Heart right ventricle (tissue), 16 donors: ENCODE measurements at regions not wholly inside any gene's neighbourhood (a gene's known extent, or its start where the extent isn't known, plus 50 kb on each side); places are given as distances from the start of the nearest gene placed in this dataset.

Source experiments
- ATAC-seq, 8 donors: fragments of 200-7000 bp; cut with Tn5 transposase; one replicate each; pipeline ENCODE4 v1.9.1; 2020; ENCODE audit warnings: mild to moderate bottlenecking in 8 of 8, moderate library complexity in 8 of 8, moderate number of reproducible peaks in 1 of 8
- DNase-seq, 2 donors: peaks; one replicate each; pipeline ENCODE4 v3.0.0-alpha.2; 2020
- H3K27ac ChIP-seq, 10 donors: fragments of 200-600 bp; sonication (generic) in 2 of 10; one replicate each; pipeline versions ENCODE4 v1.5.0 to v1.8.0; 2020 to 2022; ENCODE audit warnings: mild to moderate bottlenecking in 3 of 10
- H3K27me3 ChIP-seq, 7 donors: fragments of 200-600 bp; one replicate each; pipeline ENCODE4 v1.8.0; 2021 to 2022; ENCODE audit warnings: mild to moderate bottlenecking in 2 of 7
- H3K36me3 ChIP-seq, 9 donors: fragments of 200-600 bp; sonication (generic) in 1 of 9; one replicate each; pipeline versions ENCODE4 v1.5.0 to v1.8.0; 2020 to 2022; ENCODE audit warnings: mild to moderate bottlenecking in 2 of 9
- H3K4me1 ChIP-seq, 9 donors: fragments of 200-600 bp; sonication (generic) in 1 of 9; one replicate each; pipeline versions ENCODE4 v1.5.0 to v1.8.0; 2020 to 2022; ENCODE audit warnings: mild to moderate bottlenecking in 4 of 9
- H3K4me3 ChIP-seq, 10 donors: fragments of 200-600 bp; sonication (generic) in 2 of 10; one replicate each; pipeline versions ENCODE4 v1.5.0 to v1.8.0; 2020 to 2022; ENCODE audit warnings: mild to moderate bottlenecking in 7 of 10, moderate library complexity in 2 of 10
- H3K9me3 ChIP-seq, 11 donors: fragments of 200-600 bp in 10 of 11; sonication (generic) in 2 of 11; one replicate each; pipeline versions ENCODE4 v1.5.0 to v1.8.0; 2013 to 2022; ENCODE audit warnings: mild to moderate bottlenecking in 2 of 11, control low read depth in 1 of 11, moderate library complexity in 1 of 11
- WGBS, 2 donors: extraction: QIAGEN DNeasy Blood & Tissue Kit; methylation state at CpG; one replicate each; pipeline ENCODE4 v1.1.7; 2013; ENCODE audit warnings: inconsistent platforms in 1 of 2; 5-methylcytosine and 5-hydroxymethylcytosine counted together
- intact Hi-C, 10 donors: fragments of 100-400 bp; cut with DNase I; formaldehyde crosslinking; loops; one replicate each; pipeline versions ENCODE4 v1.11.1 to v1.14.2; 2022
- TF ChIP-seq, protein P1 (sequence below), 9 donors: fragments of 200-600 bp; sonication (generic) in 2 of 9; IDR thresholded peaks; one replicate each; pipeline versions ENCODE4 v1.5.0 to v1.8.0; 2021 to 2022; ENCODE audit warnings: antibody characterized with exemption in 9 of 9, mild to moderate bottlenecking in 5 of 9, moderate library complexity in 1 of 9
- donor health status: Arrhythmogenic right ventricular cardiomyopathy.
- donor health status: ischemic (EF 13 %, LVEDD 7.1; RV severe dilation, severe dysfunction).
- donor health status: healthy with polysubstance abuse.
- donor health status: DM: no; HTN: yes; CAD: no.
- donor health status: DM: no; HTN: no; CAD: no.
- donor health status: ischemic (EF 25% LVEDD 6.9; RV normal size, moderate dysfunction).
- donor health status: ischemic (EF 25% LVEDD 5.7; RV mildly dilated, moderate dysfunction).
- donor health status: healthy.
- donor health status: DM: yes; HTN: yes; CAD: no.
- donor health status: Ischemic cardiomyopathy.
- donor health status: ischemic (EF 35%, LVEDD 5.7; RV mildly dilated, moderate dysfunction).
- donor health status: nonischemic (EF 11% LVEDD 7.7; RV severe dilation, severe dysfunction).
- donor health status: DM: yes; HTN: yes; CAD: no.
- donor health status: PGD.
- donor health status: ischemic (EF 29% LVEDD 5.4; RV normal size, mild dysfunction).
- donor health status: nonischemic (EF 23%, LVEDD 6.1; RV moderate dilation, normal function).

DNA sequence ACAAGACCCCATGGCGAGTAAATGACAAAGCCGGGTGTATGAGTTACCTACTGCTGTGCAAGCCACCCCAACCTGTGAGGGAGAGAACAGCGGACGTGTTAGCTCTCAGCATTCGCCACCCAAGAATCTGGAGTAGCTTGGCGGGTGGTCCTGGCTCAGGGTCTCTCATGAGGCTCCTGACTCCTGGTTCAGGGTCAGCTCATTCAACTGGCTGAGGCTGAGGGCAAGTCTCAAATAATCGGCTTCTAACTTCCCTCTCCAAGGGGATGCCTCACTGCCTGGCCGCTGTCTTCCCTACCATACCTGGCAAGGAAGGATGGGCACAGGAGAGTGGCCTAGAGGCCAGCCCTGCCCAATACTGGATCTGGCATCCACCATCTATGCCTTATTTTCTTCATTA lies 94.2 kb downstream of the HTR5A start:
- 85 to 88% methylated on average over 8 of the region's 8 CpGs for WGBS, 2 donors
- H3K36me3 ChIP-seq = no peaks in the 10 kb centered on the region
- H3K27ac ChIP-seq = no peak overlapping the region
- DNase-seq (no peak), ATAC-seq (no peak)
- H3K27me3 ChIP-seq = peaks cover 0 to 33% (median 0%) of the 10 kb centered on the region in 7 donors
- intact Hi-C loops = no loop called here
- H3K4me3 ChIP-seq = no peak overlapping the region
- no peaks in the 10 kb centered on the region for H3K4me1 ChIP-seq
- H3K9me3 ChIP-seq = no peaks in the 10 kb centered on the region
- TF ChIP-seq, protein P1, sequence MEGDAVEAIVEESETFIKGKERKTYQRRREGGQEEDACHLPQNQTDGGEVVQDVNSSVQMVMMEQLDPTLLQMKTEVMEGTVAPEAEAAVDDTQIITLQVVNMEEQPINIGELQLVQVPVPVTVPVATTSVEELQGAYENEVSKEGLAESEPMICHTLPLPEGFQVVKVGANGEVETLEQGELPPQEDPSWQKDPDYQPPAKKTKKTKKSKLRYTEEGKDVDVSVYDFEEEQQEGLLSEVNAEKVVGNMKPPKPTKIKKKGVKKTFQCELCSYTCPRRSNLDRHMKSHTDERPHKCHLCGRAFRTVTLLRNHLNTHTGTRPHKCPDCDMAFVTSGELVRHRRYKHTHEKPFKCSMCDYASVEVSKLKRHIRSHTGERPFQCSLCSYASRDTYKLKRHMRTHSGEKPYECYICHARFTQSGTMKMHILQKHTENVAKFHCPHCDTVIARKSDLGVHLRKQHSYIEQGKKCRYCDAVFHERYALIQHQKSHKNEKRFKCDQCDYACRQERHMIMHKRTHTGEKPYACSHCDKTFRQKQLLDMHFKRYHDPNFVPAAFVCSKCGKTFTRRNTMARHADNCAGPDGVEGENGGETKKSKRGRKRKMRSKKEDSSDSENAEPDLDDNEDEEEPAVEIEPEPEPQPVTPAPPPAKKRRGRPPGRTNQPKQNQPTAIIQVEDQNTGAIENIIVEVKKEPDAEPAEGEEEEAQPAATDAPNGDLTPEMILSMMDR (IDR thresholded peaks at IDR 0.05) = no peak

DNA sequence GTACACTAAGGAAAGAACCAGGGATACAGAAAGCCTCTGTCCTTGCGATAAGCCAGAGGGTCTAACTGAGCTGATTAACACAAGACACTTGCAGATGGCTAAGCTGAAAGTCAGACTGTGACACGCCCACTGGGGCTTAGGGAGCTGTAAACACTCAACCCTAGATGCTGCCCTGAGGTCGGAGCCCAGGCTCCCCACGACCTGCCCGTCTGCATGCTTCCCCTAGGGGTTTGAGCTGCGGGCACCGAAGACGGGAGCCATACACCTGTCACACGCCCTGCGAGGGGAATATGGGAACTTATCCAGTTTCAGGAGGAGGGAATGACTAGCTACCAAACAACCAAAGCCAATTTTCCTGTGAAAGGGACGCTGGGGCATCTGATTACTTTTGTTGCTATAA lies 96.0 kb downstream of the HTR5A start:
- intact Hi-C loops = no loop called here
- DNase-seq = no peak
- TF ChIP-seq, protein P1 (IDR thresholded peaks at IDR 0.05) = no peak
- no peaks in the 10 kb centered on the region for H3K9me3 ChIP-seq
- no peak overlapping the region for H3K4me3 ChIP-seq
- 77 to 80% methylated on average over 11 of the region's 11 CpGs for WGBS, 2 donors
- H3K27me3 ChIP-seq = peaks cover 0 to 44% (median 7%) of the 10 kb centered on the region in 7 donors
- H3K36me3 ChIP-seq = no peaks in the 10 kb centered on the region
- no peaks in the 10 kb centered on the region for H3K4me1 ChIP-seq
- no peak for ATAC-seq
- no peak overlapping the region for H3K27ac ChIP-seq

DNA sequence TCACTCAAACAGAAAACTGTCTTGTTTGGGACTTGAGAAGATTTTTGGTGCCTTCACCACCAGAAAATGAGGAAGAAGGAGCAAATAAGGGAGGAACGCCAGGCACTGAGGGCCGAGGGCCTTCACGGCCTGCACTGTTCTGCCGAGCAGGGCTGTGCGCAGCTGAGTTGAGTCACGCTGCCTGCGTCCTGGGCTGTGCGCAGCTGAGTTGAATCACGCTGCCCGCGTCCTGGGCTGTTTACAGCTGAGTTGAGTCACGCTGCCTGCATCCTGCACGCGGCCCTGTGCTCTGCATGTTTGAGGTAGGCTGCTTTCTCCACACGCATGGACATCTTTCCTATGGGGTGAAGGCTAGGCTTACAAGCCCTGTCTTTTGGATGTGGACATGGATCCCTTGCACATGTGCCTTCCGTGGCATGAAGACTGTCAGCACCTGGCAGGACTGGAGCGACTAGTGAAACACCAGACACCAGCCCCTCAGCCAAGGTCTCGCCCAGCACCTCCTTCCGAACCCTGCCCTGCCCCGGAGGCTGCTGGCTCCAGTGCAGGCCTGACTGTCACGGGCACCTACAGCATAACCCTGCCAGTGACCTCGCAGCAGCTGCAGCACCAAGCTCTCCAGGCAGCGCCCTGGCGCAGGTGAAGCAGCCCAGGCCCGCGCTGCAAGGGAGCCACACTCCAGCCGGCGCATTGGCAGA lies 96.7 kb downstream of the HTR5A start:
- Histone ChIP-seq H3K9me3 (no peaks in the 10 kb centered on the region), H3K4me1 (no peaks in the 10 kb centered on the region), H3K27me3 (peaks cover 0 to 40% (median 7%) of the 10 kb centered on the region in 7 donors), H3K4me3 (no peak overlapping the region), H3K27ac (no peak overlapping the region), H3K36me3 (no peaks in the 10 kb centered on the region)
- 78 to 88% methylated on average over 28 of the region's 28 CpGs for WGBS, 2 donors
- TF ChIP-seq, protein P1 (IDR thresholded peaks at IDR 0.05) = no peak
- ATAC-seq (peak in 5 of 8 donors; percentile 17 to 87 (median 62)), DNase-seq (no peak)
- intact Hi-C loops = no loop called here

DNA sequence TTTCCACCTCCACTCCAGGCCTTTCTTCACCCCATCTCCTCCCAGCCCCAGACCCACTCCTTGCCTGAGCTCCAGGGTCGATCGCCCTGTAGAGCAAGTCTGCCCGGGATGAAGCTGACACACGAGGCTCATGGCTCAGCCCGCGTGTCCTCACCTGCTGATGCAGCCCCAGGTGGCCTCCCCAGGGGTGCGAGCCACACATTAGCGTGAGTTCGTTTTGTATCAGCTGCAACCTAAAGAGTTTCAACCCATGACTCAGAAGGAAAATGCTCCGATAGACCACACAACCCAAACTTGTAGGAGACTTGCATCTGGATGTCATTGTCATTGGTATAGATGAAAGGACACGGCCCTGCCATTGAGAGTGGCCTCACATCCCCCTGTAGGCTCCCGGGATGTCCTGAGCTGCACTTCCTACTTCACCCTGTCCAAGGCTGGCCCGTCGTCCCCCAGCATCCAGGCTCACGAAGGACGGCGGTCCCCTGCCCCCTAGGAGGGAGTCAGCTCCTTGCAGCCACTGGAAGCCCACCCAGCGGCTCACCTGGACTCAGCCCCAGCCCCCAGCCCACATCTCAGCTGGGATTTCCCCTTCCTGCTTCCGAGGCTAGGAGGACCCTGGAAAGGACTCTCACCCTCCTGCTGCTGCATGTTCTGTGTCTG lies 97.7 kb downstream of the HTR5A start:
- Histone ChIP-seq H3K4me3 (no peak overlapping the region), H3K36me3 (no peaks in the 10 kb centered on the region), H3K27me3 (peaks cover 0 to 41% (median 7%) of the 10 kb centered on the region in 7 donors), H3K27ac (no peak overlapping the region), H3K9me3 (no peaks in the 10 kb centered on the region), H3K4me1 (no peaks in the 10 kb centered on the region)
- TF ChIP-seq, protein P1 (IDR thresholded peaks at IDR 0.05) = no peak
- intact Hi-C loops = no loop called here
- DNase-seq = no peak
- ATAC-seq = no peak
- WGBS, 2 donors = 76 to 79% methylated on average over 19 of the region's 19 CpGs
